Calu3 (cell line): ENCODE measurements at regions not wholly inside any gene's neighbourhood (a gene's known extent, or its start where the extent isn't known, plus 50 kb on each side); places are given as distances from the start of the nearest gene placed in this dataset.

Experiments
- BruUV-seq: library from RNA; stranded (reverse); fragments of 400-500 nt; replicated peaks from 2 replicates; lab custom pipeline; 2021; lab: Mats Ljungman, UMichigan
- CTCF ChIA-PET: fragments of 300-600 bp; sonication (Branson Sonifier 250); formaldehyde crosslinking; loops from one replicate; lab custom pipeline; 2022; ENCODE audit warnings: antibody characterized with exemption; lab: Charles Lee
- DNase-seq: peaks from one replicate; pipeline ENCODE4 v3.0.0; 2022
- H3K27ac Mint-ChIP-seq: one replicate; pipeline ENCODE4 v1.8.0; 2022; ENCODE audit warnings: mixed read lengths; ENCODE audit not compliant: unreplicated experiment
- H3K27me3 Mint-ChIP-seq: one replicate; pipeline ENCODE4 v1.8.0; 2022; ENCODE audit warnings: mixed read lengths; ENCODE audit not compliant: unreplicated experiment
- H3K36me3 Mint-ChIP-seq: one replicate; pipeline ENCODE4 v1.8.0; 2022; ENCODE audit warnings: mild to moderate bottlenecking, moderate library complexity, mixed read lengths; ENCODE audit not compliant: insufficient read depth, unreplicated experiment
- H3K4me1 Mint-ChIP-seq: one replicate; pipeline ENCODE4 v1.8.0; 2022; ENCODE audit warnings: mild to moderate bottlenecking, low read depth, mixed read lengths; ENCODE audit not compliant: unreplicated experiment
- H3K4me3 Mint-ChIP-seq: one replicate; pipeline ENCODE4 v1.8.0; 2022; ENCODE audit warnings: mild to moderate bottlenecking, low read depth, moderate library complexity, mixed read lengths; ENCODE audit not compliant: unreplicated experiment
- H3K9me3 Mint-ChIP-seq: one replicate; pipeline ENCODE4 v1.8.0; 2022; ENCODE audit warnings: low read depth, mixed read lengths; ENCODE audit not compliant: unreplicated experiment
- CTCF ChIP-seq: fragments of 200-600 bp; IDR thresholded peaks from one replicate; pipeline ENCODE4 v1.8.0; 2022; ENCODE audit warnings: antibody characterized with exemption; ENCODE audit not compliant: unreplicated experiment
- intact Hi-C: fragments of 100-400 bp; cut with micrococcal nuclease; formaldehyde crosslinking; loops from one replicate; pipeline ENCODE4 v1.10.0; 2022; ENCODE audit not compliant: unreplicated experiment

GRCh38 chr10:10132009-10132408, 885.7 kb upstream of the CELF2 start:
- Mint-ChIP-seq H3K27me3 (no peaks in the 10 kb centered on the region), H3K27ac (no peak overlapping the region), H3K9me3 (peaks cover 2% of the 10 kb centered on the region), H3K4me1 (no peaks in the 10 kb centered on the region), H3K36me3 (no peaks in the 10 kb centered on the region), H3K4me3 (no peak overlapping the region)
- no TSS peak for BruUV-seq
- CTCF ChIA-PET = no interaction called here
- TF ChIP-seq CTCF = no peak
- intact Hi-C loops = no loop called here
- DNase-seq = no peak

GRCh38 chr10:10133281-10133680, 884.4 kb upstream of the CELF2 start:
- Mint-ChIP-seq H3K9me3 (no peaks in the 10 kb centered on the region), H3K4me1 (no peaks in the 10 kb centered on the region), H3K36me3 (no peaks in the 10 kb centered on the region), H3K4me3 (no peak overlapping the region), H3K27me3 (no peaks in the 10 kb centered on the region), H3K27ac (no peak overlapping the region)
- no peak for TF ChIP-seq CTCF
- CTCF ChIA-PET = no interaction called here
- intact Hi-C loops = no loop called here
- BruUV-seq = no TSS peak
- DNase-seq = no peak

- H3K4me1 Mint-ChIP-seq = no peaks in the 10 kb centered on the region
- no peaks in the 10 kb centered on the region for H3K27me3 Mint-ChIP-seq
- H3K36me3 Mint-ChIP-seq = no peaks in the 10 kb centered on the region
- no peak for TF ChIP-seq CTCF
- no peak overlapping the region for H3K27ac Mint-ChIP-seq
- no peaks in the 10 kb centered on the region for H3K9me3 Mint-ChIP-seq
- BruUV-seq = no TSS peak
- CTCF ChIA-PET = no interaction called here
- DNase-seq = no peak
- intact Hi-C loops = no loop called here
- H3K4me3 Mint-ChIP-seq = no peak overlapping the region
Observed at GRCh38 chr10:10138685-10139084, 879.0 kb upstream of the CELF2 start.

GRCh38 chr10:10141782-10142382, 875.8 kb upstream of the CELF2 start:
- Mint-ChIP-seq H3K4me1 (no peaks in the 10 kb centered on the region), H3K27ac (no peak overlapping the region), H3K4me3 (no peak overlapping the region), H3K36me3 (no peaks in the 10 kb centered on the region), H3K27me3 (no peaks in the 10 kb centered on the region), H3K9me3 (no peaks in the 10 kb centered on the region)
- no peak for DNase-seq
- no peak for TF ChIP-seq CTCF
- CTCF ChIA-PET = no interaction called here
- BruUV-seq = no TSS peak
- intact Hi-C loops = no loop called here
